CD4-positive, alpha-beta T cell treated with Interferon gamma for 1 hour (primary cell): ENCODE measurements at regions not wholly inside any gene's neighbourhood (a gene's known extent, or its start where the extent isn't known, plus 50 kb on each side); places are given as distances from the start of the nearest gene placed in this dataset.
"Not testable (repeated sequence)": the region's sequence is repeated elsewhere in the genome, so short reads cannot be mapped to it uniquely, and the experiment has no call there.

Source experiments
- DNase-seq: peaks from one replicate; pipeline ENCODE4 v3.0.0-alpha.2; 2020

DNA sequence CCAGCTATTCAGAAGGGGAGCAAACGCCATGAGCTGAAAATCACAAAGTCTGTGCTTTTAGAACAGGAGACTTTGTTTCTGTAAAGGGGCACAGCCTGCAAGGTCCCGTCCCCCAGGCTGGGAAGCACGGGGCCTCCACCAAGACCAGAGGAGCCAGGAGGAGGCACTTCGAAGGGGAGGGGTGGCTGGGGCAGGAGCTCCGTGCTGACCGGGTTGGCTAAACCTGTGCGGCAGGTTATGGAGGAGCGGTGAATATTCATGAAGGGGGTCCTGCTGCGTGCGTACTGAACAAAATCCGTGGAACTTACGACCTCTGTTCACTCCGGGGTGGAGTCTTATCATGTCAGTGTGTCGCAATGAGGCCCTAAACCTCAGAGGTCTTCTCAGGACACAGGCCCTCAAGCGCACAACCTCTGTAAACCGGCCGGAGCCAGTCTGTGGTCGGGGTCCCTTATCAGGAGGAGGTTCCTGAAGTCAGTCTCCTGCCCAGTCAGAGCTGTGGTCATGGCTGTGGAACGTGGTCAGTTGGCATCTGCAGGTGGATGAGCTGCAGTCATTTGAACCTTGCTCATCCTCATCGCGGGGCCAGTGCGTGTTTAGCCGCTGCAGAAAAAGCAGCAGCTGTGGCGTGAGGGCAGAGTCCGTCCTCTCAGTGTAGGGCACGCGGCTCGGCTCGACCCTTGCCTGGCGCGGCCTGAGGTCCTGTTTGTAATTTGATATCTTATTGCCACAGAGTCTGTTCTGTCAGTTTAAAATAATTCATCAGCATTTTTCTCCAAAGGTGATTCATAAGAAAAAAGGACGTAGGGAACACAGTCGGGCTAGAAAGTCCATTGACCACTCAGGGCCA, 5507.7 kb upstream of the TPTE start:
- DNase-seq: not testable (repeated sequence)

GRCh38 chr21:5015187-5015586, 5506.2 kb upstream of the TPTE start:
- DNase-seq: not testable (repeated sequence)

DNA sequence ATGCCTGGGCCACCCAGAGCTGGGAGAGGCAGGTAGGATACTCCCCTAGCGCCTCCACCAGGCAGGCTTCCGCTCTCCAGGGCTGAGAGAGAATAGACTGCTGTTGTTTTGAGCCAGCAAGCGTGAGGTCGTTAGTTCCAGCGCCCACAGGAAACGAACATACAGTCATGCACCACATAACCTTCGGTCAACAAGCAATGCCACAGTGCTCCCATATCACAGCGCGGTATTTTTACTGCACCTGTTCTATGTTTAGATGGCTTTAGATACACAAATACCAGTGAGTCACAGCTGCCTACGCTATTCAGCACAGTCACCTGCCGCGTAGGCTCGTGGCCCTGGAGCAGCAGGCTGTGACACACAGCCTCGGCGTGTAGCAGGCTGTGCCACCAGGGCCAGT, 5502.3 kb upstream of the TPTE start:
- DNase-seq: not testable (repeated sequence)

GRCh38 chr21:5021815-5022214, 5499.6 kb upstream of the TPTE start:
- not testable (repeated sequence) for DNase-seq

DNA sequence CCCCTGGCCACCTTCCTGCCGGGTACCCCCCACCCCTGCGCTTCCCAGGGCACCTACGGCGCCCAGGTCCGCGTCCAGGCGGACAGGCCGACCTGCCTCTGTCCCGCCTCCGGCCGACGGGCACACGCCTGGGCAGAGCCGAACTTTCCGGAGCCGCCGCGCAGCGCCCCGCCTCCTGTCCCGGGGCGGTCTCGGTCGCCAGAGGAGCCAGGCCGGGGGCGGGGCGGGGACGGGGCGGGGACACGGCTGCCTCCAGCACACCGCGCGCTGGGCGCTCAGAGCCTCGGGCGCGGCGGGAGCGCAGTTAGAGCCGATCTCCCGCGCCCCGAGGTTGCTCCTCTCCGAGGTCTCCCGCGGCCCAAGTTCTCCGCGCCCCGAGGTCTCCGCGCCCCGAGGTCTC, 5499.1 kb upstream of the TPTE start:
- not testable (repeated sequence) for DNase-seq

- not testable (repeated sequence) for DNase-seq
Observed at GRCh38 chr21:5022748-5023147, 5498.6 kb upstream of the TPTE start.

GRCh38 chr21:5035147-5035546, 5486.2 kb upstream of the TPTE start:
- not testable (repeated sequence) for DNase-seq

GRCh38 chr21:5035587-5035986, 5485.8 kb upstream of the TPTE start:
- DNase-seq: not testable (repeated sequence)

- DNase-seq: not testable (repeated sequence)
Observed at GRCh38 chr21:5037606-5038331, 5483.6 kb upstream of the TPTE start.

GRCh38 chr21:5039926-5040325, 5481.5 kb upstream of the TPTE start:
- DNase-seq: not testable (repeated sequence)

DNA sequence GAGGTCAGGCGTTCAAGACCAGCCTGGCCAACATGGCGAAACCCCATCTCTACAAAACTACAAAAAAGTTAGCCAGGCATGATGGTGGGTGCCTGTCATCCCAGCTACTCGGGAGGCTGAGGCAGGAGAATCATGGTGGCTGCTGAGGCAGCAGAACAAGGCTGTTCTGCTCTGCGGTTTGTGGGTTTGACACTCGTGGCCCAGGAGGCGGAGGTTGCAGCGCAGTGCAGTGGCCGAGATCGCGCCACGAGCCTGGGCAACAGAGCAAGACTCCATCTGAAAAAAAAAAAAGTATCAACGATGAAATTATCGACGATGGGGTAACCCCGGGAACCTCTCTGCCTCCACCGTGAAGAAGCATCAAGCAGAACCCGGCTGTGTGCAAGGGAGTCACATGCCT, 5478.8 kb upstream of the TPTE start:
- DNase-seq: not testable (repeated sequence)

DNA sequence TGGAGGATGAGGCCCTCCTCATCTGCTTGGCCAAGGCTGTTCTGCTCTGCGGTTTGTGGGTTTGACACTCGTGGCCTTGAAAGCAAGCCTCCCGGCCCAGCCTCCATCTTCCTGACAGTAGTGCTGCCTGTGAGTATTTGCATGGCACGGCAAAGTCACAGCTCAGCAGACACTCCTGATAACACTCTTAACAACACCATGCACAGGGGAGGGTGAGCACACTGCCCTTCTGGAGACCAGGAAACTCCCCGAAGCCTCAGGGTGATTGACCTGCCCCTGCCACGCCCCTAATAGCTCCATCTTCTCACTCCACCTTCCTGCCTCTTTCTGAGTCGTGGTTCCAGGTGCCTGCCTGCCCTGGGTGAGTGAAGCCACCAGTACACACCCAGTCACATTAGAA, 5476.6 kb upstream of the TPTE start:
- DNase-seq: not testable (repeated sequence)

- DNase-seq: not testable (repeated sequence)
Observed at GRCh38 chr21:5051303-5052018, 5469.9 kb upstream of the TPTE start.

GRCh38 chr21:5055027-5055754, 5466.2 kb upstream of the TPTE start:
- DNase-seq: not testable (repeated sequence)

- not testable (repeated sequence) for DNase-seq
Observed at GRCh38 chr21:5055996-5056962, 5465.1 kb upstream of the TPTE start.

DNA sequence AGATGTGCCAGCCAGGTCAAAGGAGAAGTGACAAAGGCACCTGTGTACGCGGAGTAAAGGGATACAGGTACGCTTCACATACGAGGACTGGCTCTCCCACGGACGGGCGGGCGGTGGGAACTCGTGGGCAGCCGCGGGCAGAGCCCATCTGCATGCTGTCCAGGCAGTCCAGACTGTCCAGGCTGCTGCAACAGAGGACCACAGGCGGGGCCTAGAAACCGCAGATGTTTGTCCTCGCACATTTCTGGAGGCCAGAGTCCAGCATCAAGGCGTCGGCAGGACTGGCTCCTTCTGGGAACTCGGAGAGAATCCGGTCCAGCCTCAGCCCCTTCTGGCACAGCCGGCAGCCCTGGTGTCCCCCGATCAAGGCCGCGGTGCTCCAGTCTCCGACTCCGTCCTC, 5464.3 kb upstream of the TPTE start:
- not testable (repeated sequence) for DNase-seq

GRCh38 chr21:5060364-5061083, 5460.9 kb upstream of the TPTE start:
- DNase-seq: not testable (repeated sequence)

DNA sequence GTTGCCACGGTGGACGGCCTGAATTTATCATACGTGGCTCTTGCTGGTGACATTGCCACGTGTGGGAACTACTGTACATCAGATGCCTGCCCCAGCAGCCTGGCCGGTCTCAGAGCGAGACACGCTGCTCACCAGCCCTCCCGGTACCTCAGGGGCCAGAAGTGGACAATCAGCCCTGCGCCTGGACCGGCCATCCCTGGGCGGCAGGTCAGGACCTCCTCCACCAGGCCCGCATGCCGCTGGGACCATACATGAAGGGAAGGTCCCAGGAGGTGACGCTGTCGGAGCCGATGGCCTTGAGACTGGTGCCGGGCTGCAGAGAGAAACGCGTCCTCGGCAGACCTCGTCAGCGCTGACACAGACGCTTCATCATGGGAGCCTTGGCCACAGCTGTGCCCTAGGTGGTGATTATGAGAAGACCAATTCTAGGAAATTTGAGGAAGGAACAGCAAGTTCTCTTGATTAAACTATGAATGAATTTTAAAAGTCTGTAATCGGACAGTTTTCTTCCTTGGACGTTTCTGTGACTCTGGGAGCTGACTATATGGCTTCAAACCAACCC, 5456.7 kb upstream of the TPTE start:
- peak; percentile 1 for DNase-seq

- DNase-seq: peak; percentile 91
Observed at GRCh38 chr21:5065240-5066211, 5455.9 kb upstream of the TPTE start.
